ENCODE measurements at regions not wholly inside any gene's neighbourhood (a gene's known extent, or its start where the extent isn't known, plus 50 kb on each side); places are given as distances from the start of the nearest gene placed in this dataset.

- DNase-seq: no peak
Observed at GRCh38 chr3:1552831-1553230, 460.0 kb downstream of the CNTN6 start.

GRCh38 chr3:1561427-1561826 is 468.6 kb downstream of the CNTN6 start:
- DNase-seq: no peak

DNA sequence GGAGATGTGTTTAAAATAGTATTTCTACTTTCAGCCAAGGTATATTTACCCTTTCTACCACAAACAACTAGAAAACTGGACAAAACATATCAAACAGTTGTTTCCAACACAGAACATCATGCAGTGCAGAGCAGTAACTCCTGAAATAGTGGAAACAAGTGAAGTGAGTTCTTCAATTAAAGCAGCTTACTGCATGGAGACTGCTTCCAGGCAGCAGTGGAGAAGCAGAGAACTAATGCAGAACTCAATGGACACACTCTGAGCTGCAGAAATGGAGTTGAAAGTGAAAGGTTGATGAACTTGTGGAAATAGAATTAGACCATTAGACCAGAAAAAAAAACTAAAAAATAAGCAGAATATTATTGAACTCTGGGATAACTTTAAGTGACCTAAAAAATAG is 478.9 kb downstream of the CNTN6 start:
- no peak for DNase-seq

DNA sequence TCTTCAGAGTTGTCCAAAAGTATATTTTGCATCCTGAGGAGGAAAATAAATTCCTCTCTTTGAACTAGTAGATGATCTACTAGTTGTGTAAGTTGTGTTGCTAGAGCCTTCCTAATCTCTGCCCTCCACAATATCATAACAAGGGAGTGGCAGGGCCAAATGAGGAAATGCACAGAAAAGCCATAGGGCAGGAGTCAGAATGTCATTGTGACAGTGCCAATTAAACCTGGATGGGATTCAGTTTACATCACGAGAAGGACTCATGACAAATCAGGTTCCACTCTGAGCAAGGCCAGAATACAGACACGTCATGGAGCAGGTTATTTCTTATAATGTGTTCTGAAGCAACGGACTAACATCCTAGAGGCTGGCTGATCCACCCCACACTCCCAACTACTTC is 483.2 kb downstream of the CNTN6 start:
- DNase-seq: no peak

- DNase-seq: no peak
Observed at GRCh38 chr3:1578124-1578806, 485.4 kb downstream of the CNTN6 start.

GRCh38 chr3:1583044-1583443 is 490.2 kb downstream of the CNTN6 start:
- DNase-seq: no peak

DNA sequence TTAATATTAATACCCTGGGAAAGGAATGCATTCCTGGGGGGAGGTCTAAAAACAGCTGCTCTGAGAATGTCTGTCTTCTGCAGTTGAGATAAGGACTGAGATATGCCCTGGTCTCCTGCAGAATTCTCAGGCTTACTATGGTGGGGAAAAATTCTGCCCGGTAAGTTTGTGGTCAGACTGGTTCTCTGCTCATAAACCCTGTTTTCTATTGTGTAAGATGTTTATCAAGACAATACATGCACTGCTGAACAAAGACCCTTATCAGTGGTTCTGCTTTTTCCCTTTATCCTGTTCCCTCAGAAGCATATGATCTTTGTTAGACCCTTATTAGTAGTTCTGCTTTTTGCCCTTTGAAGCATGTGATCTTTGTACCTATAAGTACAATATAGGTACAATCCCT is 494.6 kb downstream of the CNTN6 start:
- no peak for DNase-seq

GRCh38 chr3:1591327-1592028 is 498.7 kb downstream of the CNTN6 start:
- no peak for DNase-seq

DNA sequence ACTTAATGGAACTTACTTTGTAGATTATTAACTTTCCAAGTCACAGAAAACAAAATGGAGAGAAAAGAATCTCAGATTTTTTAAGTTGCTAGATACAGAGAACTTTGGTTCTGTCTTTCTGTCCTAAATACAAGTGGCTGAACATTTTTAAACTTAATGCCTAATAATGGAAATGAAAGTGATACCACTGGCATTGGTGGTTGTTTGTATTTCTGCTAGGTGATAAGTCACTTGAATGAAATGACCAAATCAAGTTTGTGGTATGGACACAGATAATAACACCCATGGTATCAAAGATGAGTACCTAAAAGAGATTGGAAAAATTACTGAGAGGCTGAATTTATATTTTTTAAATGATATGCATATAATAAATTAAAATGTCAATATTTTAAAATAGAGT is 502.1 kb downstream of the CNTN6 start:
- DNase-seq: no peak

DNA sequence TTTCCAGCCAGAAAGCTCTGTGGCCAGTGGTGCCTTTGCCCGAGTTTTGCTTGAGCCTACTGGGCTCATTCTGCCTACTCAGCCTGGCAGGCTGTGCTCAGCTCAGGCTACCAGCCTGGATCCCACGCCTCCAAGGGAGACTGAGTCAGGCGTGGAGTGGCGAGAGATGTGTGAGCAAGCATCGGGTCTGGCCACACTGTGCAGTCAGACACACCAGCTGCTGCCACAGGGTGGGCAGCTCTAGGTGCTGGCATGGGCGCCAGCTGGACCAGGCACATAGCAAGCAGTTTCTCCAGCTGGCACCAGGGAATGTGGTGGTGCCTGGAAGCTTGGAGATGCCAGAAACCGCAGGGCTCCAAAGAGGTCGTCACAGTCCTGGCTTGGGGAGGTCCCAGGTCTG is 498.5 kb upstream of the CNTN4 start:
- DNase-seq: no peak

GRCh38 chr3:1600700-1601418 is 497.8 kb upstream of the CNTN4 start:
- DNase-seq: no peak

GRCh38 chr3:1609416-1609815 is 489.2 kb upstream of the CNTN4 start:
- no peak for DNase-seq

- no peak for DNase-seq
Observed at GRCh38 chr3:1611824-1612223, 486.8 kb upstream of the CNTN4 start.

GRCh38 chr3:1613962-1614361 is 484.7 kb upstream of the CNTN4 start:
- DNase-seq: no peak

DNA sequence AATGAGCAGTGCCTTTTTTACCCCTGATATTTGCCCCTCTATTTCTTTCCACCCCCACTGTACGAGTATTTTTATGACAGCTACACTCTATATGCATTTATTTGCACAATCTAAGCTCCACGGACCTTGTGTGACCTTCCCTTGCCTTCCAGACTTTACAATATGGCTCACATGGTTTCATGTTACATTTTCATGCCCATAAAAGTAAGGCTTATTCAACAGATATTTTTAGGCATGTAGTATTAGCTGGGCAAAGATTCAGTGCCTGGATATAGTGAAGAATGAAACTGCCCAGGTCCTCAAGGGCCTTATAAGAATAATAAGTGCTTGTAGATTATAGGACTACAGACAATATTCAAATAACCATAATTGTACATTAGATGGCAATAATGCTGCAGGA is 481.9 kb upstream of the CNTN4 start:
- DNase-seq: no peak

DNA sequence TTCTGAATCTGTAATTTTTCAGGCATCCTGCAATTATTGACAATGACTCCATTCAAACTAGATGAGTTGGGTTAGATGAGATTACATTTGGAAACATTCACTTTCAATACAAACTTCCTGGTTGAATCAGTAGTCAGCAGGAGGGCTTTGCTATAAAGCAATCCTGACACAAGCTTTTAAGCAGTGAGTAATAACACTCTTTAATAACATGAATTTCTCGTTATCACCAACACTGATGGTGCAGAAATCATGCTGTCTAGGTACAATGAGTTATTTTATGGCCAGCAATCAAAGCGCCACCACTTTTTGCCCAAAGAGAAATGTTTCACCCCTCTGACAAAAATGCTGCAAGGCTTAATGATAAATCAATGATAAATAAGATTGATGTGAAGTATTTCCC is 474.8 kb upstream of the CNTN4 start:
- no peak for DNase-seq

- no peak for DNase-seq
Observed at GRCh38 chr3:1632128-1632527, 466.5 kb upstream of the CNTN4 start.

- no peak for DNase-seq
Observed at GRCh38 chr3:1661839-1662238, 436.8 kb upstream of the CNTN4 start.

DNA sequence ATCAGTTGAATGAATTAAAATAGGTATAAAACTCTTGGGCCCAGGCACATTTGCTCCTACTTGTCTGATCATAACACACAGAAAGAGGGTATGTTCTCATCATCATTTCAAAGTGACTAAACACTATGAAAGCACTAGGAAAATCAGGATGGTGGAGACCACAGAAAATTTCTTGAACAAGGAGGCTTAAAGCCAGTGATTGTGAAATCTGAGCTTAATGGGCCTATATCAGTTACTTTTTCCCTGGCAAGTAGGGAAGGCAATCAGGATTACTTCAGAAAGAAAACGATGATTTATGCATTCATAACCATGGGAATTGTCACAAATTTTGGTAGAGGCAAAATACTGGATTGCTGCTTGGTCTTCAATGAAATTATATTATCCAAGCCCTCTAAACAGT is 434.4 kb upstream of the CNTN4 start:
- DNase-seq: no peak

DNA sequence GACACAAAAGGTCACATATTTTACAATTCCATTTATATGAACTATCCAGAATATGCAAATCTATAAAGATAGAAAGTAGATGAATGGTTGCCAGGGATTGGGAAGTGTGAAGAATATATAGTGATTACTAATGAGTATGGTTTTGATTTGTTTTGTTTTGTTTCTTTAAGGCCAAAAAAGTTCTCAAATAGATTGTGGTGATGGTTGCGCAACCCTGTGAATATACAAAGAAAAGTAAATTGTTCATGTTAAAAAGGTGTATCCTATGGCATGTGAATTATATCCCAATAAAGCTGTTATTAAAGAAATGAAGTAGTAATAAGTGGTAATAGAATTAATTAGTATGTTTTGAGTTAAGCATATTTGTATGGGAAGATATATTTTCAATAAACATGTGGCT is 431.8 kb upstream of the CNTN4 start:
- no peak for DNase-seq

- no peak for DNase-seq
Observed at GRCh38 chr3:1677576-1678156, 421.0 kb upstream of the CNTN4 start.

DNA sequence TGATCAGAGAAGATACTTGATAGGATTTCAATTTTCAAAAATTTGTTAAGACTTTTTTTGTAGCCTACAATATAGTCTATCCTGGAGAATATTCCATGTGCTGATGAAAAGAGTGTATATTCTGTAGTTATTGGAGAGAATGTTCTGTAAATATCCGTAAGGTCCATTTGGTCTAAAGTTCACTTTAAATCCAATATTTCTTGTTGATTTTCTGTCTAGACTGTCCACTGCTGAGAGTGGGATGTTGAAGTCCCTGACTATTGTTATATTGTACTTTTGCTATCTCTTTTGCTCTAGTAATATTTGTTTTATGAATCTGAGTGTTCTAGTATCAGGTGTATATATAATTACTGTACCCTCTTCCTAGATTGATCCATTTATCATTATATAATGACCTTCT is 406.2 kb upstream of the CNTN4 start:
- no peak for DNase-seq

GRCh38 chr3:1693145-1693544 is 405.5 kb upstream of the CNTN4 start:
- no peak for DNase-seq
